Thyroid gland (tissue), 4 donors: ENCODE measurements at regions not wholly inside any gene's neighbourhood (a gene's known extent, or its start where the extent isn't known, plus 50 kb on each side); places are given as distances from the start of the nearest gene placed in this dataset.

Source experiments
- DNase-seq, 2 donors: peaks; one replicate each; pipeline ENCODE4 v3.0.0-alpha.2; 2019
- H3K27ac ChIP-seq, 3 donors: fragments of 200-600 bp; sonication (generic); 1 replicate in 2 of 3; 2 replicates in 1 of 3; pipeline ENCODE4 v1.5.1; 2016 to 2019; ENCODE audit warnings: mild to moderate bottlenecking in 1 of 3, moderate library complexity in 1 of 3
- H3K27me3 ChIP-seq: fragments of 200-600 bp; sonication (generic); one replicate; pipeline ENCODE4 v1.5.1; 2019
- H3K36me3 ChIP-seq, 2 donors: fragments of 200-600 bp; sonication (generic); one replicate each; pipeline ENCODE4 v1.5.1; 2016 to 2019
- H3K4me1 ChIP-seq, 2 donors: fragments of 200-600 bp; sonication (generic); one replicate each; pipeline ENCODE4 v1.5.1; 2017 to 2019
- H3K4me3 ChIP-seq, 3 donors: fragments of 200-600 bp; sonication (generic); replicated peaks in 1 of 3; 1 replicate in 2 of 3; 2 replicates in 1 of 3; pipeline ENCODE4 v1.5.1; 2016; ENCODE audit warnings: mild to moderate bottlenecking in 1 of 3
- H3K9me3 ChIP-seq: fragments of 200-600 bp; sonication (generic); one replicate; pipeline ENCODE4 v1.5.1; 2017
- CTCF ChIP-seq, 6 experiments: fragments of 200-600 bp in 3 of 6; fragments of 450-650 bp in 3 of 6; sonication (generic) in 3 of 6; IDR thresholded peaks; one replicate each; pipeline ENCODE4 v1.5.1; 2016 to 2019; ENCODE audit warnings: antibody characterized with exemption in 6 of 6, mild to moderate bottlenecking in 2 of 6, inconsistent platforms in 1 of 6, moderate library complexity in 1 of 6
- POLR2A ChIP-seq, 2 donors: fragments of 450-650 bp; IDR thresholded peaks; one replicate each; pipeline ENCODE4 v1.6.1; 2017; ENCODE audit warnings: antibody characterized with exemption in 2 of 2, mild to moderate bottlenecking in 2 of 2, moderate library complexity in 1 of 2
- WGBS, 2 donors: methylation state at CpG; one replicate each; pipeline ENCODE4 v1.1.5; 2017; 5-methylcytosine and 5-hydroxymethylcytosine counted together
- intact Hi-C: fragments of 100-400 bp; cut with DNase I; formaldehyde crosslinking; loops from one replicate; pipeline ENCODE4 v1.15.1; 2023

DNA sequence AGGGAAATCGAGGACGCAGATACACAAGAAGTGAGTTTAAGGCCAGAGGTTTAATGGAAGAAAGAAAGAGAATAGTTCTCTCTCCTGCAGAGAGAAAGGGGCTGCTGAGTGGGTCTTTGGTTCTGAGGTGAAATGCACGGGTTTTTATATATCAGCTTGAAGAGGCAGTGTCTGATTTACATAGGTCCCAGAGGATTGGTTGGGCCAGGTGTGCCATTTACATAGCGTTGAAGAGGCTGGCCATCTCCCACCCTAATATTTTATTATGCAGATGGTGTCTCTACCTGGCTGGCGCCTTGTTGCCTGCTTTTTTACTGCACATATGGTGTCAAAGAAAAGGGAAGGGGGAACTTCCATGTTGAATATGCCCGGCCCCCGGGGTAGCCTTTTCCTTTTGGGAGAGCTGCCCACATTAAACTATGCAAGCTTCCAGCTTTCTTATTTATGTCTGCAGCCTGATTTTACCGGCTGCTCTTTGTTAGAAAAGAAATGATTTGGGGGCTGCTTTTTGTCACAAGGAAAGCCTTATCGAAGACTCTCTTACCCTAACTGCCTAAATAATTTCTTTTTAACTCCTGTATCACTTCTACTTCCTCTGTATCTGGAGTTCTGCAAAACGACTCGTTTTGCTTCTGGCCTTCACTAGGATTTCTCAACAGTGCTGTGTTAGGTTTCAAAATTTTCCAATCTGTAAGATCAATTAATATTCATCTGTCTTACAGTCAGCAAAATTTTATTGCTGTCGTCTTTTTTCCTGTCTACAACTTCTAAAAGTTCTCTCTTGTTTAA is 268.5 kb downstream of the B3GLCT start:
- TF ChIP-seq CTCF (IDR thresholded peaks at IDR 0.05), result no peak
- TF ChIP-seq POLR2A (IDR thresholded peaks at IDR 0.05), result no peak
- Histone ChIP-seq H3K9me3 (no peaks in the 10 kb centered on the region), H3K4me3 (no peak overlapping the region), H3K4me1 (no peaks in the 10 kb centered on the region), H3K27me3 (no peaks in the 10 kb centered on the region), H3K36me3 (no peaks in the 10 kb centered on the region), H3K27ac (no peak overlapping the region)
- WGBS, 2 donors, result 73 to 78% methylated on average over 12 of the region's 12 CpGs
- no peak for DNase-seq
- intact Hi-C loops, result no loop called here

DNA sequence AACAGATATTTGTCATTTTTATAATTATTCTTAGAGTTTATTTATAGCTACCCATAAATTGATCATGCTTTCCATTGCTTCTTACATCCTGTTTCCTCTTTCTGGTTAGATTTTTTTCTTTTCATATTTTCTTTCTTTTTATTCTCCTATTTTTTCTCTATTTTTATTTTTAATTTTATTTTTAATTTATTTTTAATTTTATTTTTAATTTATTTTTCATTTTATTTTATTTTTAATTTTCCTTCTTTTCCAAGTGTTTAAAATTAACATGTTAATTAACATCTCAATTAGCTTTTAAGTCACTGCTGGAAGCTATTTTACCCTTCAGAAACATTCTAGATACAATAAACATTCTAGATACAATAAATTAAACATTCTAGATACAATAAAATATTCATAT is 269.6 kb downstream of the B3GLCT start:
- Histone ChIP-seq H3K4me3 (no peak overlapping the region), H3K27me3 (no peaks in the 10 kb centered on the region), H3K36me3 (no peaks in the 10 kb centered on the region), H3K9me3 (no peaks in the 10 kb centered on the region), H3K27ac (no peak overlapping the region), H3K4me1 (no peaks in the 10 kb centered on the region)
- intact Hi-C loops, result no loop called here
- DNase-seq, result no peak
- no peak for TF ChIP-seq POLR2A (IDR thresholded peaks at IDR 0.05)
- TF ChIP-seq CTCF (IDR thresholded peaks at IDR 0.05), result no peak

- intact Hi-C loops, result no loop called here
- TF ChIP-seq CTCF (IDR thresholded peaks at IDR 0.05), result no peak
- no peak for TF ChIP-seq POLR2A (IDR thresholded peaks at IDR 0.05)
- DNase-seq, result no peak
- Histone ChIP-seq H3K9me3 (no peaks in the 10 kb centered on the region), H3K36me3 (no peaks in the 10 kb centered on the region), H3K4me1 (no peaks in the 10 kb centered on the region), H3K27me3 (no peaks in the 10 kb centered on the region), H3K27ac (no peak overlapping the region), H3K4me3 (no peak overlapping the region)
- 48 to 52% methylated on average over 6 of the region's 6 CpGs for WGBS, 2 donors
These were observed 263.1 kb upstream of the RXFP2 start for GRCh38 chr13:31476266-31476665.

- WGBS, 2 donors, result 10 to 18% methylated on average over 2 of the region's 2 CpGs
- no peak for TF ChIP-seq CTCF (IDR thresholded peaks at IDR 0.05)
- no peak for TF ChIP-seq POLR2A (IDR thresholded peaks at IDR 0.05)
- Histone ChIP-seq H3K4me3 (no peak overlapping the region), H3K27ac (no peak overlapping the region), H3K27me3 (no peaks in the 10 kb centered on the region), H3K36me3 (no peaks in the 10 kb centered on the region), H3K9me3 (no peaks in the 10 kb centered on the region), H3K4me1 (no peaks in the 10 kb centered on the region)
- DNase-seq, result no peak
- intact Hi-C loops, result no loop called here
These were observed 262.6 kb upstream of the RXFP2 start for GRCh38 chr13:31476753-31477152.

DNA sequence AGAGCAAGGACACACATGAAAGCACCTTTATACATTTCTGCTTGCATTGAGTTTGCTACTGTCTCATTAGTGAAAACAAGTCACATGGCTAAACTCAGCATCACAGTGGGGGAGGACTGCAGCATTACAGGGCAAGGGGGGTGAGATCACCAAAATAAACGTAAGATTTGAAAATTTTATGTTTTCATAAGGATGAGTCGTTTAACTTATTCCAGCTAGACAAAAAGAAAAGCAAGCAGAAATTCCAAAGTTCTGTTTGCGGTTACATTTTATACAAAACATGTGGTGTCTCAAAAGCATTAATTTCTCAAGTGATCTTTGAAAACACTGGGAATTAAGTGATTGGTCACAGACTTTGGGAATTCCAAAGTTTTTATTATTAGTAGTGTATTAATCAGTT is 261.4 kb upstream of the RXFP2 start:
- Histone ChIP-seq H3K9me3 (no peaks in the 10 kb centered on the region), H3K27ac (no peak overlapping the region), H3K36me3 (no peaks in the 10 kb centered on the region), H3K4me3 (no peak overlapping the region), H3K27me3 (no peaks in the 10 kb centered on the region), H3K4me1 (no peaks in the 10 kb centered on the region)
- 85 to 88% methylated on average over 3 of the region's 3 CpGs for WGBS, 2 donors
- TF ChIP-seq CTCF (IDR thresholded peaks at IDR 0.05), result no peak
- TF ChIP-seq POLR2A (IDR thresholded peaks at IDR 0.05), result no peak
- intact Hi-C loops, result no loop called here
- no peak for DNase-seq
